Uterus (tissue), 3 donors: ENCODE measurements at regions not wholly inside any gene's neighbourhood (a gene's known extent, or its start where the extent isn't known, plus 50 kb on each side); places are given as distances from the start of the nearest gene placed in this dataset.

Experiments
- DNase-seq, 2 donors: peaks; one replicate each; pipeline ENCODE4 v3.0.0-alpha.2; 2019 to 2020
- H3K27ac ChIP-seq, 2 donors: fragments of 200-600 bp; sonication (generic); 1 replicate in 1 of 2; 2 replicates in 1 of 2; pipeline ENCODE4 v1.5.1; 2016 to 2018
- H3K27me3 ChIP-seq, 2 donors: fragments of 200-600 bp; sonication (generic); one replicate each; pipeline ENCODE4 v1.5.1; 2018 to 2019; ENCODE audit warnings: control low read depth in 1 of 2
- H3K36me3 ChIP-seq, 2 donors: fragments of 200-600 bp; sonication (generic); one replicate each; pipeline ENCODE4 v1.5.1; 2019; ENCODE audit warnings: control low read depth in 1 of 2
- H3K4me1 ChIP-seq, 2 donors: fragments of 200-600 bp; sonication (generic); one replicate each; pipeline ENCODE4 v1.5.1; 2018 to 2019; ENCODE audit warnings: control low read depth in 1 of 2
- H3K4me3 ChIP-seq, 2 donors: fragments of 200-600 bp; sonication (generic); 1 replicate in 1 of 2; 2 replicates in 1 of 2; pipeline ENCODE4 v1.5.1; 2018 to 2019; ENCODE audit warnings: mild to moderate bottlenecking in 1 of 2
- H3K9me3 ChIP-seq, 2 donors: fragments of 200-600 bp; sonication (generic); one replicate each; pipeline ENCODE4 v1.5.1; 2019; ENCODE audit warnings: control low read depth in 1 of 2
- POLR2A ChIP-seq, 2 donors: fragments of 450-650 bp; IDR thresholded peaks; one replicate each; pipeline ENCODE4 v1.6.1; 2016; ENCODE audit warnings: antibody characterized with exemption in 2 of 2, mild to moderate bottlenecking in 1 of 2, moderate library complexity in 1 of 2
- intact Hi-C: fragments of 100-400 bp; cut with DNase I; formaldehyde crosslinking; loops from one replicate; pipeline ENCODE4 v1.15.1; 2023; ENCODE audit warnings: low total_unique reads
- TF ChIP-seq, protein P1 (sequence below), 4 experiments: fragments of 200-600 bp in 2 of 4; fragments of 450-650 bp in 2 of 4; sonication (generic) in 2 of 4; IDR thresholded peaks; one replicate each; pipeline ENCODE4 v1.5.1; 2016 to 2019; ENCODE audit warnings: antibody characterized with exemption in 4 of 4, mild to moderate bottlenecking in 2 of 4, moderate library complexity in 1 of 4
- donor health status: DM: yes; HTN: yes; CAD: no.

GRCh38 chr1:5253036-5253435, 598.6 kb downstream of the AJAP1 start:
- DNase-seq, result no peak
- intact Hi-C loops, result no loop called here

GRCh38 chr1:5250336-5250735, 595.9 kb downstream of the AJAP1 start:
- TF ChIP-seq, protein P1, sequence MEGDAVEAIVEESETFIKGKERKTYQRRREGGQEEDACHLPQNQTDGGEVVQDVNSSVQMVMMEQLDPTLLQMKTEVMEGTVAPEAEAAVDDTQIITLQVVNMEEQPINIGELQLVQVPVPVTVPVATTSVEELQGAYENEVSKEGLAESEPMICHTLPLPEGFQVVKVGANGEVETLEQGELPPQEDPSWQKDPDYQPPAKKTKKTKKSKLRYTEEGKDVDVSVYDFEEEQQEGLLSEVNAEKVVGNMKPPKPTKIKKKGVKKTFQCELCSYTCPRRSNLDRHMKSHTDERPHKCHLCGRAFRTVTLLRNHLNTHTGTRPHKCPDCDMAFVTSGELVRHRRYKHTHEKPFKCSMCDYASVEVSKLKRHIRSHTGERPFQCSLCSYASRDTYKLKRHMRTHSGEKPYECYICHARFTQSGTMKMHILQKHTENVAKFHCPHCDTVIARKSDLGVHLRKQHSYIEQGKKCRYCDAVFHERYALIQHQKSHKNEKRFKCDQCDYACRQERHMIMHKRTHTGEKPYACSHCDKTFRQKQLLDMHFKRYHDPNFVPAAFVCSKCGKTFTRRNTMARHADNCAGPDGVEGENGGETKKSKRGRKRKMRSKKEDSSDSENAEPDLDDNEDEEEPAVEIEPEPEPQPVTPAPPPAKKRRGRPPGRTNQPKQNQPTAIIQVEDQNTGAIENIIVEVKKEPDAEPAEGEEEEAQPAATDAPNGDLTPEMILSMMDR (IDR thresholded peaks at IDR 0.05), result no peak
- no peak for TF ChIP-seq POLR2A (IDR thresholded peaks at IDR 0.05)
- Histone ChIP-seq H3K36me3 (no peaks in the 10 kb centered on the region), H3K9me3 (no peaks in the 10 kb centered on the region), H3K4me1 (no peaks in the 10 kb centered on the region), H3K27me3 (no peaks in the 10 kb centered on the region), H3K27ac (no peak overlapping the region), H3K4me3 (no peak overlapping the region)
- no peak for DNase-seq
- intact Hi-C loops, result no loop called here

More at GRCh38 chr1:5253036-5253435, 598.6 kb downstream of the AJAP1 start:
- H3K27ac ChIP-seq, result no peak overlapping the region
- H3K27me3 ChIP-seq, result no peaks in the 10 kb centered on the region
- H3K4me3 ChIP-seq, result no peak overlapping the region
- TF ChIP-seq POLR2A (IDR thresholded peaks at IDR 0.05), result no peak
- TF ChIP-seq, protein P1 (IDR thresholded peaks at IDR 0.05), result no peak
- no peaks in the 10 kb centered on the region for H3K36me3 ChIP-seq
- no peaks in the 10 kb centered on the region for H3K9me3 ChIP-seq
- H3K4me1 ChIP-seq, result no peaks in the 10 kb centered on the region

DNA sequence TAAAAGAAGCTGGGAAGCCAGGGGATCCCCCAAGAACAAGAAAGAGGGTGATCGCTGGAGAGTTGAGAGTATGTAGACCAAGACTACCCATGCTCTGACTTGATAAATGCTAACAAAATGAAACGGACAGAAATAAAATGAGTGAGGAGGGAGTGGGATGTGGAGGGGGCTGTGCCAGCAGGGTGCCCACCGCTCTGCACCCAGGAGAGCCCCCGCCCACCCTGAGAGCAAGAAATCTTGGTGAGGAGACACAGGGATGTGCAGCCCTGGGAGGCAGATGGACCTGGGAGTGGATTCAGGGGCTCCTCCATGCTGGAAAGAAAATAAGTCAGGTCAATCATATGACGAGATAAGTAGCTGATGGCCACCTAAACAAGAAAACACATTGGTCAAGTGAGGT, 590.9 kb downstream of the AJAP1 start:
- intact Hi-C loops, result no loop called here
- H3K9me3 ChIP-seq, result no peaks in the 10 kb centered on the region
- H3K4me1 ChIP-seq, result no peaks in the 10 kb centered on the region
- H3K36me3 ChIP-seq, result no peaks in the 10 kb centered on the region
- H3K4me3 ChIP-seq, result no peak overlapping the region
- H3K27ac ChIP-seq, result no peak overlapping the region
- DNase-seq, result no peak
- no peaks in the 10 kb centered on the region for H3K27me3 ChIP-seq
- TF ChIP-seq, protein P1 (IDR thresholded peaks at IDR 0.05), result no peak
- TF ChIP-seq POLR2A (IDR thresholded peaks at IDR 0.05), result no peak

DNA sequence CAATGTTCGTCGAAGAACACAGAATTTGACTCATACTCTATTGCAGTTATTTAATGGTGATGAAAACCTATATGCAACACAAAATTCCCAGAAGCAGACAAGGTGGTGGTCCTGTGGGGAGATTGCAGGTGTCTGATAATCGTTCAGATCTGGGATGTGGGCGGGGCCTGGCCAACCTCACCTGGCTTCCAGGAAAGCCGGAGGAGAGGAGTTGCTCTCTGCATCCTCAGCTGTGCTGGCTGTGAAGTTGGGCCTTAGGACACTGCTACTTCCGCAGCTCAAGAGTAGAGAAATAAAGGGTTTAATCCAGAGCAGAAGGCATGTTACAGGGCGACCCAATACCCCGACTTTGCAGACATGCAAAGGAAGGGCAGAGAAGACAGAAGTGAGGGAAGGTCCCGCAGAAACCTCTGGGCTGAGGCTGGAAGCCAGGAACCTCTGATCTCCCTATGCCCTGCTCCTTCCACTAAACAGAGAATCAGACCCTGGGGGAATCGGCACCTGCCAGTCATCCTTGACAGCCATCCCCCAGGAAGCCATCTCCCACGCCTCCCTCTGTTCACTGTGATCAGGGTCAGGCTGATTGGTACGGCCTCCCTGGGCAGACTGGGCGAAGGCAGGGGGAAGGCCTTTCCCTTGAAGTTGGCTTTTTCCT, 590.3 kb downstream of the AJAP1 start:
- Histone ChIP-seq H3K27me3 (no peaks in the 10 kb centered on the region), H3K4me3 (no peak overlapping the region), H3K4me1 (no peaks in the 10 kb centered on the region), H3K36me3 (no peaks in the 10 kb centered on the region), H3K9me3 (no peaks in the 10 kb centered on the region), H3K27ac (no peak overlapping the region)
- DNase-seq, result no peak
- intact Hi-C loops, result no loop called here
- TF ChIP-seq POLR2A (IDR thresholded peaks at IDR 0.05), result no peak
- TF ChIP-seq, protein P1 (IDR thresholded peaks at IDR 0.05), result no peak

- TF ChIP-seq POLR2A (IDR thresholded peaks at IDR 0.05), result no peak
- TF ChIP-seq, protein P1 (IDR thresholded peaks at IDR 0.05), result no peak
- H3K4me3 ChIP-seq, result no peak overlapping the region
- no peak overlapping the region for H3K27ac ChIP-seq
- intact Hi-C loops, result no loop called here
- H3K4me1 ChIP-seq, result no peaks in the 10 kb centered on the region
- H3K27me3 ChIP-seq, result no peaks in the 10 kb centered on the region
- H3K36me3 ChIP-seq, result no peaks in the 10 kb centered on the region
- H3K9me3 ChIP-seq, result no peaks in the 10 kb centered on the region
- no peak for DNase-seq
Measured at GRCh38 chr1:5242850-5243249, 588.4 kb downstream of the AJAP1 start.
